ENCODE measurements at regions not wholly inside any gene's neighbourhood (a gene's known extent, or its start where the extent isn't known, plus 50 kb on each side); places are given as distances from the start of the nearest gene placed in this dataset.

- 96% methylated on average over 2 of the region's 2 CpGs for WGBS
- Histone ChIP-seq H3K4me3 (ENCODE audit: low read length) (no peak overlapping the region), H3K36me3 (ENCODE audit: insufficient read depth, low read length) (no peaks in the 10 kb centered on the region), H3K4me1 (ENCODE audit: insufficient read depth, low read length) (no peaks in the 10 kb centered on the region), H3K9me3 (ENCODE audit: insufficient read depth, low read depth, low read length) (no peaks in the 10 kb centered on the region), H3K27me3 (ENCODE audit: insufficient read depth, low read length) (no peaks in the 10 kb centered on the region), H3K27ac (ENCODE audit: low read depth, low read length) (no peak overlapping the region), H3K9ac (ENCODE audit: low read depth, low read length) (no peak overlapping the region)
These were observed 73.1 kb upstream of the AGBL1 start for GRCh38 chr15:86006546-86006945.

DNA sequence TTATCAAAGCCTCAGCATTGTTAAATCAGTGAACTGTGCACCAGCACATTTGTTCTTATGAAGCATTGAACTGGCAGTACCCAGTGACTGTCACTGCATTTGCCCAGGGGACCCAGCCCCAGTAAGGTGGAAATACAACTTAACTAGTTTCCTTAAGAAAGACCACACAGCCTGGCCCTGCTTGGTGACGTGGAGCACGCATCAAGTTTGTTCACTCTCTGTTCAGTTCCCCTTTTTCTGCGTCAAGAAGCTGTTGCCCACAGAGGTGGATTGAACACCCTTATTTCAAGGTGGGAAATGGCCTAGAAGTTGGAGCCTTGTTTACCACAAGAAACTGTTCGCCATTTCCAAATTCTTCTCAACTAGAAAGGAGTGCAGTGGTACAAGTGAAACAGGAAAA, 69.9 kb upstream of the AGBL1 start:
- Histone ChIP-seq H3K27me3 (ENCODE audit: insufficient read depth, low read length) (no peaks in the 10 kb centered on the region; the same call in 1 of the 2 replicates), H3K4me1 (ENCODE audit: insufficient read depth, low read length) (no peaks in the 10 kb centered on the region), H3K36me3 (ENCODE audit: insufficient read depth, low read length) (no peaks in the 10 kb centered on the region), H3K9ac (ENCODE audit: low read depth, low read length) (no peak overlapping the region), H3K27ac (ENCODE audit: low read depth, low read length) (no peak overlapping the region), H3K4me3 (ENCODE audit: low read length) (no peak overlapping the region), H3K9me3 (ENCODE audit: insufficient read depth, low read depth, low read length) (no peaks in the 10 kb centered on the region)
- 66% methylated on average over 4 of the region's 4 CpGs for WGBS

DNA sequence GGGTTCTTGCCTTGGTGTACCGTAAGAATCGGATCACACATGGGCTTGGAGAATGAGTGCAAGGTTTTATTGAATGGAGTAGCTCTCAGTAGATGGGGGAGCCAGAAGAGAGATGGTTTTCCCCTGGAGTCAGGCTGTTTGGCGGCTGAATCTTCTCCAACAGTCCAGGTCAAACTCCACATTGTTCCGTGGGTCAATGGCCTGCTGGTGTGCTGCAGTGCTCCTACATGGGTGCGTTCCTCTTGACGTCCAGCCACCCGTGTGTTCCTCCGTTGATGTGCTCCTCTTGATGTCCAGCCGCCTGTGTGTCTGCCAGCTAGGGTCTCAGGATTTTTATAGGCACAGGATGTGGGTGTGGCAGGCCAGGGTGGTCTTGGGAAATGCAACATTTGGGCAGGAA, 69.3 kb upstream of the AGBL1 start:
- Histone ChIP-seq H3K4me1 (ENCODE audit: insufficient read depth, low read length) (no peaks in the 10 kb centered on the region), H3K9ac (ENCODE audit: low read depth, low read length) (no peak overlapping the region), H3K27ac (ENCODE audit: low read depth, low read length) (no peak overlapping the region), H3K27me3 (ENCODE audit: insufficient read depth, low read length) (no peaks in the 10 kb centered on the region; the same call in 1 of the 2 replicates), H3K9me3 (ENCODE audit: insufficient read depth, low read depth, low read length) (no peaks in the 10 kb centered on the region), H3K4me3 (ENCODE audit: low read length) (no peak overlapping the region), H3K36me3 (ENCODE audit: insufficient read depth, low read length) (no peaks in the 10 kb centered on the region)
- WGBS, result 94% methylated on average over 9 of the region's 9 CpGs

- WGBS, result 90% methylated on average over 5 of the region's 5 CpGs
- no peak overlapping the region for H3K4me3 ChIP-seq (ENCODE audit: low read length)
These were observed 68.8 kb upstream of the AGBL1 start for GRCh38 chr15:86010891-86011290.

DNA sequence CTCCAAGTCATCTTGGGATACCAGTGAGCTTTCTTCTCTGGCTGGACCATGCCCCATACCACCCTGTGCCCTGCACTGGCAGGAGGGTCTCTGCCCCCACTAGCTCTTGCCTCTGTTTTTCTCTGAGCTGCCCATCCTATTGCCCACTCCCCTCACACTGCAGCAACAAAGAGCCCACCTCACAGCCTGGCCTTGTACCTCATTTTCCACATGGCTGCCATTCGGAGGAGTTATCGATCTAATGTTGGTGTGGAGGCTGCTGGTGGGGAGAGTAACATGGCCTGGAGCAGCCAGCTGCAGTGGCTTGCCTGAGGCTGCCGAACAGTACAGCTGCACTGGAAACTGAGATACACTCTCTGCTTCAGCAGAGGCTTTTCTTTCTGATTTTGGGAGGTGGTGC, 65.7 kb upstream of the AGBL1 start:
- WGBS, result 64% methylated on average over 3 of the region's 3 CpGs
- no peak overlapping the region for H3K9ac ChIP-seq (ENCODE audit: low read depth, low read length)
- H3K4me1 ChIP-seq (ENCODE audit: insufficient read depth, low read length), result no peaks in the 10 kb centered on the region

More at GRCh38 chr15:86010891-86011290, 68.8 kb upstream of the AGBL1 start:
- Histone ChIP-seq H3K9me3 (ENCODE audit: insufficient read depth, low read depth, low read length) (no peaks in the 10 kb centered on the region), H3K36me3 (ENCODE audit: insufficient read depth, low read length) (no peaks in the 10 kb centered on the region), H3K9ac (ENCODE audit: low read depth, low read length) (no peak overlapping the region), H3K27me3 (ENCODE audit: insufficient read depth, low read length) (no peaks in the 10 kb centered on the region; the same call in 1 of the 2 replicates), H3K4me1 (ENCODE audit: insufficient read depth, low read length) (no peaks in the 10 kb centered on the region), H3K27ac (ENCODE audit: low read depth, low read length) (no peak overlapping the region)

DNA sequence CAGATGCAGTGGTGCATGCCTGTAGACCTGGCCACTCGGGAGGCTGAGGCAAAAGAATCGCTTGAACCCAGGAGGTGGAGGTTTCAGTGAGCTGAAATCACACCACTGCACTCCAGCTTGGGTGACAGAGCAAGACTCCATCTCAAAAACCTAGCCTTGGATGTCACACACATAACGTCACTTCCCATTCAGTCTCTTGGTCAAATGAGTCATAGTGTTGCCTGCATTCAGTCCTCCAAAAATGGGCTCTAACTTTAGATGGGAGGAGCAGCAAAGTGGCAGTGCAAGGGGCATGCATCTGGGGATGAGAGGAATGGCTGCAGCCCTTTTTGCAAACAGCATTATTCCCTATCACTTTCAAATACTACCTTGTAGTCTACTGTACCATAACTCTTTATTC, 62.9 kb upstream of the AGBL1 start:
- H3K4me1 ChIP-seq (ENCODE audit: insufficient read depth, low read length), result no peaks in the 10 kb centered on the region
- no peaks in the 10 kb centered on the region for H3K9me3 ChIP-seq (ENCODE audit: insufficient read depth, low read depth, low read length)
- WGBS, result 90% methylated on average over 3 of the region's 3 CpGs
- no peak overlapping the region for H3K4me3 ChIP-seq (ENCODE audit: low read length)
- no peaks in the 10 kb centered on the region for H3K36me3 ChIP-seq (ENCODE audit: insufficient read depth, low read length)
- no peaks in the 10 kb centered on the region; the same call in 1 of the 2 replicates for H3K27me3 ChIP-seq (ENCODE audit: insufficient read depth, low read length)
- no peak overlapping the region for H3K9ac ChIP-seq (ENCODE audit: low read depth, low read length)
- H3K27ac ChIP-seq (ENCODE audit: low read depth, low read length), result no peak overlapping the region

More for the DNA sequence above, 65.7 kb upstream of the AGBL1 start:
- H3K9me3 ChIP-seq (ENCODE audit: insufficient read depth, low read depth, low read length), result no peaks in the 10 kb centered on the region
- no peaks in the 10 kb centered on the region for H3K36me3 ChIP-seq (ENCODE audit: insufficient read depth, low read length)
- no peaks in the 10 kb centered on the region; the same call in 1 of the 2 replicates for H3K27me3 ChIP-seq (ENCODE audit: insufficient read depth, low read length)
- no peak overlapping the region for H3K27ac ChIP-seq (ENCODE audit: low read depth, low read length)
- H3K4me3 ChIP-seq (ENCODE audit: low read length), result no peak overlapping the region

DNA sequence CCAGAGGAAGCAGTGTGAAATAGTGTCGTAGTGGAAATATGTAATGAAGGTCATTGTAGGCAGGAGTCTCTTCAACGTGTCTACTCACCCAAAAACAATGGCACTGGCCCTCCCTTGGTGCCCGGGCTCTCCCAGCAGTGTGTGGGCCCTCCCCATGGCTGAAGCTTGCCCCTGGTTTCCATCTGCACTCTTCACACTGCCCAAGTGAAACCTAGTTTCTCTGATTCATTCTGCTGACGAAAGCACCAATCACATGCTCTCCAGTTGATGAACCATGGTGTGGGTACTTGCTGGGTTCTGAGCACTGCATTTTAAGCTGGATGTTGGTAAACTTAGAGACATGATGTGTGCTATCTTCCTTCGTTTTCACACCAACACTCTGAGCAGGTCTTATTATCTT, 61.0 kb upstream of the AGBL1 start:
- no peak overlapping the region for H3K9ac ChIP-seq (ENCODE audit: low read depth, low read length)
- H3K9me3 ChIP-seq (ENCODE audit: insufficient read depth, low read depth, low read length), result no peaks in the 10 kb centered on the region
- H3K27ac ChIP-seq (ENCODE audit: low read depth, low read length), result no peak overlapping the region
- H3K27me3 ChIP-seq (ENCODE audit: insufficient read depth, low read length), result no peaks in the 10 kb centered on the region; the same call in 1 of the 2 replicates
- 81% methylated on average over 5 of the region's 5 CpGs for WGBS
- no peak overlapping the region for H3K4me3 ChIP-seq (ENCODE audit: low read length)
- no peaks in the 10 kb centered on the region for H3K4me1 ChIP-seq (ENCODE audit: insufficient read depth, low read length)
- no peaks in the 10 kb centered on the region for H3K36me3 ChIP-seq (ENCODE audit: insufficient read depth, low read length)

- H3K27ac ChIP-seq (ENCODE audit: low read depth, low read length), result no peak overlapping the region
- WGBS, result 94% methylated on average over 5 of the region's 5 CpGs
- H3K9me3 ChIP-seq (ENCODE audit: insufficient read depth, low read depth, low read length), result no peaks in the 10 kb centered on the region
These were observed 58.1 kb upstream of the AGBL1 start for GRCh38 chr15:86021281-86022264.

DNA sequence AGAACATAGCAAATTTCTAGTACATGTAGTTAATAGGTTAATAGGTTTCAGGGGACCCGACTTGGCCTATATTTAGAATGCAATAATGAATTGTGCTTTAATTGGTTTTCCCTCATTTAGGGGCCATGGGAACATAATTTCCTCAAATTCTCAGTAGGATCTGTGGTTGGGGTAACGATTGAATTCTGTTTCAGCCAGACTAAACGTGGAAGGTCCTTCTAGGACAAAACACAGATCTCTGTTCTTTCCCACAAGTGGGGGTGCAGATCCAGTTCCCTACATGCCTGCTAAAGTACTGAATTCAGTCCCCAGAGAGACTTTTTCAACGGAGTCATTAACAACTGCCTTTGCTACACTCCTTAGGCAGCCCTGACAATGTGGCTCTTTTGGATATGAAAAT, 50.7 kb upstream of the AGBL1 start:
- Histone ChIP-seq H3K4me1 (ENCODE audit: insufficient read depth, low read length) (no peaks in the 10 kb centered on the region), H3K27me3 (ENCODE audit: insufficient read depth, low read length) (no peaks in the 10 kb centered on the region), H3K27ac (ENCODE audit: low read depth, low read length) (no peak overlapping the region), H3K9me3 (ENCODE audit: insufficient read depth, low read depth, low read length) (no peaks in the 10 kb centered on the region), H3K9ac (ENCODE audit: low read depth, low read length) (no peak overlapping the region), H3K36me3 (ENCODE audit: insufficient read depth, low read length) (no peaks in the 10 kb centered on the region), H3K4me3 (ENCODE audit: low read length) (no peak overlapping the region)
- WGBS, result 87% methylated on average over 4 of the region's 4 CpGs

More at GRCh38 chr15:86021281-86022264, 58.1 kb upstream of the AGBL1 start:
- H3K27me3 ChIP-seq (ENCODE audit: insufficient read depth, low read length), result no peaks in the 10 kb centered on the region
- H3K4me1 ChIP-seq (ENCODE audit: insufficient read depth, low read length), result no peaks in the 10 kb centered on the region
- no peak overlapping the region for H3K4me3 ChIP-seq (ENCODE audit: low read length)
- no peaks in the 10 kb centered on the region for H3K36me3 ChIP-seq (ENCODE audit: insufficient read depth, low read length)
- no peak overlapping the region for H3K9ac ChIP-seq (ENCODE audit: low read depth, low read length)
